HG02970 (cell line): ENCODE measurements at regions not wholly inside any gene's neighbourhood (a gene's known extent, or its start where the extent isn't known, plus 50 kb on each side); places are given as distances from the start of the nearest gene placed in this dataset.

ENCODE experiments used
- ATAC-seq: cut with Tn5 transposase; IDR thresholded peaks from one replicate; pipeline ENCODE4 v1.9.1; 2021; ENCODE audit warnings: mild to moderate bottlenecking, moderate library complexity, moderate number of reproducible peaks; ENCODE audit not compliant: unreplicated experiment, low FRiP score

DNA sequence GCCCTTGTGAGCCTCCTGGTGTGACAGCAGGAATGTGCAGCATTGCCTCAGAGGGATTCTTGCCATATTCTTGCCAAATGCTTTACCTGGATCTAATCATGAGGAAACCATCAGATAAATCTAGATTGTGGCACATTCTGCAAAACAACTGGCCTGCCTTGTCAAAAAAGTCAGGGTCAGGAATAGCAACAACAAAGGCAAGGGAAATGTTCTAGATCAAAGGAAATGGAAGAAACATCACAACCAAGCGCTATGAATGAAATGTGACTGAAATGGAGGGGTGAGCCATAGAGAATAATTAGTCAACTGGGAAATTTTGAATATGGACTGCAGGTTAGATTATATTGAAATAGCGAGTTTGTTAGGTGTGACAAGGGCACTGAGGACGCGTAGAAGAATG is 262.6 kb upstream of the CDYL start:
- ATAC-seq = no peak

DNA sequence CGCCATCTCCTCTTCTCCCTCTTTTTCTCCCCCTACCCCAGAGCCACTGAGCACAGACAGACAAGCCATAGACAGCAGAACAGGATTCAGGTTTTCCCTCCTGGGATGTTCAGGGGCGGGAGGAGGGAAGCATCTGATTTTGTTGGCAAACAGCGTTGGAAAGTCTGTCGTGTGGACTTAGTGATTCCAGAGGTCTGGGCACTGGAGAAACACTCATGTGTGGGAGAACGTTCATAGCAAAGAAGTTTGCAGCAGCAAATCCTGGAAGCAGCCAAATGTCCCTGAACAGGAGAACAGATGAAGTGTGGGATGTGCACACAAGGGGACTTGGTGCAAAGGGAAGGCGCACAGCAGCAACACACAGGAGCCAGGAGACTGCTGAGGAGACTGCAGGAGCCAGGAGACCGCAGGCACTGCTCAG is 264.1 kb upstream of the CDYL start:
- ATAC-seq = no peak

DNA sequence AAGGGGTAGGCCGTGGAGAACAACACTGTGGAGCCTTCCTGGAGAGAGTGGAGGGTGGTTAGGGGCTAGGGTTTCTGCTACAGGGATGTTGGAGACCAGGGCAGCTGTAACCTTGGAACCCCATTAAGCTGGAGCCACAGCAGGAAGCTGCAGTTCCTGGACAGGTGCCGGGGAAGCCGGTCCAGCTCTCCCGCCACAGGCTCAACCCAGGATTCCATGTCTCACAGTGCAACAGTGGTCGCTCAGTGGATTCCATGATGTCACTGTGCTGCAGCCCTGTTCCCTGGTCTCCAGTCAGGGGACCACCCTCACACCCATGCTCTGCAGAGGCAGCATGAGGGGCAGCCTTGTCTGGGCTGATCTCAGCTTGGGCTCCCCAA is 264.6 kb upstream of the CDYL start:
- no peak for ATAC-seq

DNA sequence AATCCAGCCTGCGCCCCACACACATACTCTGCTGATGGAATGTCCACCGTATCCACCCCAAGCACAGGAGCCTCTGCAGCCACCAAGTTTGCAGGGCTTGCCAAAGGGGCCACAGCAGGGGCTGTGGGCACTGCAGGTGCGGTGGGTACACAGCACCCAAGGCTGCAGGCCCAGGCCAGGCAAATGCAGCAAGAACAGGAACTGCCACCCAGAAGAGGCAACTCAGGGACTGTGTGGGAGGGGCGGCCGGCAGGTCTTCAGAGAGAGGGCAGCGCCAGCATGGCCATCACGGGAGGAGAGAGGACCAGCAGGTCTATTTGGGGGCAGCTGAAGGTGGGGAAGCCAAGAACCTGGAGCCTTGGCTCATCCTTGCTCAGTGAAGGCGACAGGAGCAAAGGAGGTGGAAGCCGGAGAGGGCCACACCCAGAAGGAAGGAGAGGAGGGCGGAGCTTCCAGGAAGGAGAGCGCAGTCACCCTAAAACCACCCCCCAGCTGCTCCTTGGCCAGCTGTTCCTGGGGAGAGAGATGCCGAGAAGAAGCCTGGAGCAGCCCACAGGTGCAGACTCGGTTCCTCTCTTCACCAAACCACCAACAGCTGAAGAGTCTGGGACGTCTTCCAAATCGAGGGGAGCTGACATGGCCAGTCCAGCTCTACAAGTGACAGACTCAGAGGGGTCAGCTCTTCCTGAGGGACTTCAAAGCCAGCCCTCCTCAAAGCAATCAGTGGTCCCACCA is 265.1 kb upstream of the CDYL start:
- ATAC-seq = no peak

DNA sequence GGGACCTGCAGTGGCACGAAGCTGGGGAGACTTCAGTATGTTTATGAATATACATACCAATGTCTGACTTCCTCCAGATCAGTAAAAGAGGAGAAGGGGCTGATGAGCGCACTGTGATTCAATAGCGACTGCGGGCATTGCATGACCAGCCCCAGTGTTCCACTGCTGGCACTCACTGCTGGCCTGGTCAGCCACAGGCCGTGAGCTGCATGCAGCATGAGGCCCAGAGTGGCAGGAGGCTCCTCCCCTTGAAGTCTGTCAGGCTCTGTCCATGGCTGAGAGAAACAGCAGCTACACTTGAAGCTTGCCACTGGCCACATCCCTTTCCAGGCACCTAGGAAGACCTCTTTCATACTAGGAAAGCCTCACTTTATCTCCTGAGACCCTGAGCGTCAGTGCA is 265.9 kb upstream of the CDYL start:
- no peak for ATAC-seq

DNA sequence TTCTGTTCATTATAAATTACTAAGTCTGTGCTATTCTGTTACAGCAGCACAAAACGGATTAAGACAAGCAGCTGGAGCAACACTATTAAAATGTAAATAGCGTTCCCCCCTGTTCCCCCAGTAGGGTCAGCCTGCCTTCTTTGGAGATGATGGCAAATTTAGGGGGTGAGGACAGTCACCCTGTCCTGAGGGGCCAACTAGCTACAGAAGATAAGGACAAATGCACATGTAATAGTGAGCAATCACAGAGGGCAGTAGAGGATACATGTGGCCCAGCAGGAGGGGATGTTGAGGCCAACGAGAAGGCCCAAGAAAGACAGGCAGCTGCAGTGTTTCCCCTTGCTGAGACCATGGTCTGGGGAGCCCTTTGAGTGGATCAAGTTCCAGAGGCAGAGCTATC is 266.7 kb upstream of the CDYL start:
- no peak for ATAC-seq

DNA sequence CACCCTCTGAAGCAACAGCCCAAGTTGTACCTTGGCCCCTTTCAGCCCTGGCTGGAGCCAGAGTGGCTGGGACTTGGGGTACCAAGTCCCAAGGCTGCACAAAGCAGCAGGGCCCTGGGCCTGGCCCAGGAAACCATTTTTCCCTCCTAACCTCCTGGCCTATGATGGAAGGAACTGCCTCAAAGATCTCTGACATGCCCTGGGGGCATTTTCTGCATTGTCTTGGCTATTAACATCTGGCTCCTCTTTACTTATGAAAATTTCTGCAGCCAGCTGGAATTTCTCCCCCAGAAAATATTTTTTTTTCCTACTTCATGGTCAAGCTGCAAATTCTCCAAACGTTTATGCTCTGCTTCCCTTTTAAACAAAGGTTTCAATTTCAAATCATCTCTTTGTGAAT is 269.4 kb upstream of the CDYL start:
- ATAC-seq = no peak

DNA sequence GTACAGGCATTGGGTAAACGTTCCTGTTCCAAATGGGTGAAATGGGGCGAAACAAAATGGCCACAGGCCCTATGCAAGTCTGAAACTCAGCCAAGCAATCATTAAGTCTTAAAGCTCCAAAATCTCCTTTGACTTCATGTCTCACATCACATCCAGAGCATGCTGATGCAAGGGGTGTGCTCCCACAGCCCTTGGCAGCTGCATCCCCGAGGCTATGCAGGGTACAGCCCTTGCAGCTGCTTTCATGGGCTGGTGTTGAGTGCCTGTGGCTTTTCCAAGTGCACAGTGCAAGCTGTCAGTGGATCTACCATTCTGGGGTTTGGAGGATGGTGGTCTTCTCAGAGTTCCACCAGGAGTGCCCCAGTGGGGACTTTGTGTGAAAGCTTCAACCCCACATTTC is 270.0 kb upstream of the CDYL start:
- ATAC-seq = no peak

DNA sequence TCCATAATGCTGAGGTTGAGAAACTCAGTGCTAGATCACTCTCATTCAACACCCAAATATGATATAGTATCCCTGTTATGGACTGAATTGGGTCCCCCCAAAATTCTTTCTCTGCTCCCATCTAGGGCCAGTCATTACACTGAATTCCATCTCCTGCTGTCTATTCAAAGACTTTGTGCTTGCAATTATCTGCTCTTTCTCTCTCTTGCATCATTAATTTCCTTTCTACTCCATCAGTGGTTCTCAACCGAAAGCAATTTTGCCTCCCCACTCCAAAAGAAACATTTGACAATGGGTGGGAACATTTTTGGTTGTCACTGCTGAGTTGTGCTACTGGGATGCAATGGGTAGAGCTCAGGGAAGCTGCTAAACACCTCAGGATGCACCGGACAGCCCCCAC is 271.5 kb upstream of the CDYL start:
- ATAC-seq = no peak

DNA sequence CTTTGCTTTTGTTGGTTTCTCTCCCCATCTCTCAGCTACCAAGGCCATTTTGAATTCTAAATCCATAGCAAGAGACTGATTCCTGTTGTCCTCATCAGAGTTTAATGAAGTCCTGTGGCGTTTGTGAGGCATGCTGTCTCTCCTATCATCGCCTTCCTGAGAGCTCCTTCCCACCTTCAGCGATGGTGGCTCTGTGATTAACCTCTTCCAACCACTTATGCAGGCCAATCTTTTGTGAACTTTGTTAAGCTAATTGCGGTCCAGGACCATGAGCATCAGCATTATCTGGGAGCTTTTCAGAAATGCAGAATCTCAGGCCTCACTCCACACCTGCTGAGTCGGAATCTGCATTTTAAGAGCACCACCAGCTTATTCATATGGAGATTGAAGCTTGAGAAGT is 272.5 kb upstream of the CDYL start:
- no peak for ATAC-seq

DNA sequence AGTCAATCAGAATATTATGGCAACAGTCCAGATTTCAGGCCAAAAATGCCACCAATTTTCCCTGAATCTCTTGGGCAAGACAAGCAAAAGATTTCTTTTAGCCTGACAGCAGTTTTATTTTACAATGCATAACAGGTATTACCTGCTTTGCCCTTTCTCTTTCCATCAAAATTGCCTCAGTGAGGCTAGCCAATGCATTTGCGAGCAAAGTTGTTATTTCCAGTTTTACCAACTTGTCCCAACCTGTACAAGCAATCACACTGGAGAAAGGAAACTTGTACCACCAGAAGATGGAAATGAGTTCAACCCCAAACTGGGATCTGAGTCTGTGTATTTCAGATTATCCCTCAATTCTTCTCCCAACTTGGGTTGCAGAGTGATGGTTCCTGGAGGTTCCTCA is 279.9 kb upstream of the CDYL start:
- ATAC-seq = no peak

DNA sequence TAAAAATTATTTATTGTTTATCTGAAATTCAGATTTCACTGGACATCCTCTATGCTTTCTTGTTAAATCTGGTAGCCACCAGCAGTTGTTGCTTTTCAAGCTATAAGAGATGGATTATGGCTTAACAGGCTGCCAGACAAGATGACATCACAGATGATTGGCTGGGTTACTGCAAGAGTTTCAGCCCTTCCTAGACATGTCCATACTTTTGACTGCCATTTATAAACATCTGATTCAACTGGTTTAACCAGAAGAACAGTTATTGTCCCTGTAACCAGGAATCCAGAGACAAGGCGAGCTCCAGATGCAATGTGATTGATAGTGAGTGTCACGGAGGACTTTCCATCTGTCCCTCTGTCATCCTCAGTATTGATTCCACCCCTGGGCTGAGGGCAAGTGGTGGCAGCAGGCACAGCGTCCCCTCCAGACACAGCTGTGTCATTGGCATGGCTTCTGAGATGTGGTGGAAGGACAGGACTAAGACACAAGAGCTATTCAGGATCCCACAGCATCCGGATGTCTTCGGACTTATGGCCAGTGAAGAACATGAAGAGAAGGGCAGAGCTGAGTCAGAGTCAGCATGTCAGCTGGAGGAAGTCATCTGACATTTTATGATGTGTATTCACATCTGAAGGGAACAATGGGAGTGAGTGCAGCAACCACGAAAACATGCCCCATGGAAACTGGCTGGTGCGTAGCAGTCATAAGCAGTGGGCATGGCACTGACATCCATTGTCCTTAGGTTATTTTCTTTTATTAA is 284.5 kb upstream of the CDYL start:
- ATAC-seq = no peak

DNA sequence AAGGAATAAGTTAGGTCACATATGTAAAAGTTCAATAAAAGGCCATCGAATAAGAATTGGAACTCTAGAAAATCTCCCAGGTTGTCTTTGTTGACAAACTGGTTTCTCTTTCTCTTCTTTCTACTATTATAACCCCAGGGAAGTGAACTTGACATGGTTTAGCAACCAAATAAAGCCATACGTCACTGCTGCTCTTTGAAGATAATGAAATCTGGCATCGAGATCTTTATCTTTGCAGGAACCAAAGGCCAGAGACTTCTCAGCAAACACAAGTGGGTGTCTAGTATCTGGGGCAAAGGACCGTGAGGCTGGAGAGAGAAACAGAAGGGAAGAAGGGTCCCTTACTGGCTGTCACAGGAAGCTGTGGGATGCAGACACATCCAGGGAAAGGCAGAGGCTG is 286.7 kb upstream of the CDYL start:
- ATAC-seq = no peak

DNA sequence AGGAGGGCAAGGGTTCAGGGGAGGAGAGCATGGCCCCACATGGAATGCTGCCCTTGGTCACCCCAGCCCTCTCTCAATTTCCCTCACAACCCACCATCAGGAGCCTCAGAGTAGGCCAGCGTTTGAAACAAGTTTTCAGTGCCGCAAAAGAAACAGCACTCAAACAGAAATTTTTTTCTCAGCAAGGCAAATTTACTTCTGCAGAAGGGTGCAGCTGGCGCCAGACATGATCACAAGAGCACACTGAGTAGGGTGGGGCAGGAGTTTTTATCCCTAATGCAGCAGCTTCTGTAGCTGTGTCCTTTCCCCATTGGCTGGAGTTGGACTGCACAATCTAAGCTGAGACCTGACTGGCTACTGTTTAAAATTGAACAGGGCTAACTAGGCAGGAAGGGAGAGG is 287.8 kb upstream of the CDYL start:
- no peak for ATAC-seq

DNA sequence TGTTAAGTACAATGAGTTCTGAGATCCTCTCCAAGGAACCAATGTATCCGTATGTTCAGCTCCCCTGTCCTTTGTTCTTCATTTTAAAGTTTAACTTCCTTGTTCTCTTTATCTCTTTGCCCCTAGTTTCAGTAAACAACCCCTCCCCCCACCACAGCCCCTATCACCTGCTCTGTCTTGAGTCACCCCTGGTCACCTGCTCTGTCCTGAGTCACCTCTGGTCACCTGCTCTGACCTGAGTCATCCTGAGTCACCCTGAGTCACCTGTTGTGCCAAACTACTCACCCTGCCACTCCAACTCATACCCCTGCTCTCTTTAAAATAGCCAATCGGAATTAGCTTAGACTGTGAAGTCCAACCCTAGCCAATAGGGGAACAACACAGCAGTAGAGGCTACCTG is 288.7 kb upstream of the CDYL start:
- no peak for ATAC-seq

DNA sequence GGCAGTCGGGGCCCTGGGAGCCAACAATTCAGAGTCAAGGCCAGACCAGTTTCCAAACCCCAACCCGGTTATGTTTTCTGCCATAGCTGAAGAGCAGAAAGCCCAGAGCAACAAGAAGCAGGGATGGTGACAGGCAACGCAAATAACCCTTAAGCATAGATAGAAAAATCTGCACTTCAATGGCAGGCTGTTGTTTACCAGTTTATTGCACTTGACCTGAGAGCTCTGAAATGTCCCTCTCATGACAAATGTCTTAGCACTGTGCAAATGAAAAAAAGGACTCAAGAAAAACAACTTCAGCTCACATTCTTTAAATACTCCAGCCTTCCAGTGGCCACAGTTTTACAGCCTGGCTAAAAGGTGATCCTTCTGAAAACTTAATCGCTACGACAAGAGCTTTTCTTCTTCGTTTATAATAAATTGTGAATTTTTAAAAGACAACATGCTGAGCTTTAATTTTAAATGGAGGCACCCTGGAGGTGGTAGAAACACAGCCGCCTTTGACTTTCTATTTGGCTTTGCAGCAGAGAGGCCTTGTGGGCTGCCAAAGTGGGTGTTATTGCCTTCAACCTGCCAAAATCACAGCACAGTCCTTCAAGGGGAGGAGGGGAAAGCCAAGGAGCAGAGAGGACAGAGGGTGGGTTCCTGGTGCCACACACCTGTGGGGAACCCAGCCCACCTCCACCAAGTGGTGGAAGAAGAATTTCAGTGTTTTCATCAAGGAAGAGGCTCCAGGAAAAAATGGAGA is 289.5 kb upstream of the CDYL start:
- no peak for ATAC-seq

DNA sequence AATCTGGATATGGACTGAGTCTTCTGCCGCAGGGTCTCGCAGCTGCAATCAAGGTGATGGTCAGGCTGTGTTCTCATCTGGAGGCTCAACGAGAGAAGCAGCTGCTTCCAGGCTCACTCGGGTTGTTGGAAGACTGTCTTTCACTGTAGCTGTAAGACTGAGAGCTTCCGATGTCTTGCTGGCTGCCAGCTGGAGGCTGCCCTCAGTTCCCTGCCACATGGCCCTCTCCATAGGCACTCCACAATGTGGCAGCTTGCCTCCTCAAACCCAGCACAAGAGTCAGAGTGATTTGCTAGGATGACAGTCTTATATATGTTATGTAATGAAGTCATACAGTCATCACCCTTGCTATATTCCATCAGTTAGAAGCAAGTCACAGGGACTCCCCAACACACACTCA is 290.5 kb upstream of the CDYL start:
- no peak for ATAC-seq

DNA sequence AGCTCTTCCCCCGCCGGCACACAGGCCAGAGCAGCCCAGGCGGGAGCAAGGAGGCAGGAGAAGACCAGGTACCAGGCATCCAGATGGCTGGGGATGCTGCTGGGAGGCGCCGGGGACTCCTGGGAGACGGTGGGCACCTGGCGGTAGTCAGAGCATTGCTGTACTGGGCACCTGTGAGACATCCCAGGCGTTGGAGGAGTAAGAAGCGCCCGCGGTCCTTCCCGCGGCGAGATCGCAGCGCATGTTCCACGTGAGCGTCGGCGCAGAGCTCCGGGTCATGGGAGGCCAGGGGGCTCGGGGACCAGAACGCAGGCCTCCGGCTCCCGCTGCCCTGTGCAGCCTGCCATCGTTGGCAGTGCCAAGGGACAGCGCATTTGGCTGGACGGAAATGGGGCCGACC is 293.7 kb upstream of the CDYL start:
- ATAC-seq = no peak

DNA sequence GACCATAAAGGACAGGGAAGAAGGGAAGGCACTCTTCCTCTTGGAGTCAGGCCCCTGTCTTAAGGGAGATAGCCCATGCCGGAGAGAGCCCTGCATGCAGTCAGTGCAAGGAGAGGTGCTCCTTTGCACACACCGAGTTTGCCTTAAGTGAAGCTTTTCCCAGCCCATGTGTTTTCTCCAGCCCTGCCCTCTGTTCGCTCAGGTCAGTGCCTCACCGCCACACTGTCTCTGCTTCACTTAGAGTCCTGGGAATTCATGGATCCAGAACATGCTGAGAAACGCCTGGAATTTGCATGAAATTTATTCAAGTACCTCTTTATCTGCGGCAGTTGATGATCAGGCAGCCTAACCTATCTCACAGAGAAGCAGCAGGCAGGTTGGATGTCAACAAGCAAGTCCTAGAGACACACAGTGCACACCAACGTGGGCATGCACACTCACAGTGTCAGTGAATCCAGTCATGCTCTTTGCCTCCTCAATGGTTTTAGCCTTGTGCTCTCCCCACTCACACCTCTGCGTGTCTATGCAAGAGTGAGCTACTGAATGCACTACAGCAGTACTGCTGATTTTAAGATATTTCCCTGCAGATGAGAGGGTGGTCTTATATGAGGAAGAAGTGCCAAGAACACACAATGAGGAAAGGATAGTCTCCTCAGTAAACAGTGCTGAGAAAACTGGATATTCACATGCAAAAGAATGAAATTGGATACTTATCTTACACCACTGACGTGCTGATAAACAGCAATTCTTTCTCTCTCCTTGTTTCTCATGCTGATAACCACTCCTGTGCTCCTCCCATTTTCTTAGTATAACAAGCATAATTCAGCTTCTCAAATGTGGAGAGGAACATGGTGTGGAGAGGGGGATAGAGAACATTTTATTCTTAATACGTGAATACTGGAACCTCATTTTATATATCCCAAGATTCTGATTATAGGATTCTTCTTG is 295.1 kb upstream of the CDYL start:
- no peak for ATAC-seq

DNA sequence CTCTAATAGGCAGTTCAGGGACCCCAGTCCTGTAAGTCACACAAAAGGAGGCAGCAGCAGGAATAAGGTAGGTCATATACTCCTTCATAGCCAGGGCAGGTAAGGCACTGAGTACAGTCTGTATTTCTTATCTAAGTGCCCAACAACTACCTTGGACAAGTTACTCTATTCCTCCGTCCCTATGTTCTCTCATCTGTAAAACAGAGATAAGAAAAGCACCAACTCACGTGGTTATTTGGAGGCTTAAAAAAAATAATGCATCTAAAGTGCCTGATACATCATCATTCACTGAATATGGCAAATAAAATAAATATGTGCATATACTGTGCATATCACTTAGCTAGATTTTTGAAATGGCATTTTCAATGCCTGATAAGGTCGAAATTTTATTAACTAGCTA is 298.1 kb upstream of the CDYL start:
- ATAC-seq = no peak

DNA sequence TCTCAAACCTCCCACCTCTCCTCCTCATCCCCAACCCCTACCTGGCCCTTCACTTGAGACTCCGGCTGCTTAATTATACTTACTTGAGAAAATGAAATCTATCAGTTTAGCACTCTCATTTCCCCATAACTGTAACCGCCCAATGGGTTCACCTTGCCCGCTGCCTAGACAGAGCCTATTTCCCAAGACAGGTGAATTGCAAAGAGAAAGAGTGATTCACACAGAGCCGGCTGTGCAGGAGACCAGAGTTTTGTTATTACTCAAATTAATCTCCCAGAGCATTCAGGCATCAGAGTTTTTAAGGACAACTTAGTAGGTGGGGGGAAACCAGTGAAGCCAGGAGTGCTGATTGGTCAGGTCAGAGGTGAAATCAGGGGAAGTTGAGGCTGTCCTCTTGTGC is 301.4 kb upstream of the CDYL start:
- ATAC-seq = no peak
